ENCODE measurements at regions not wholly inside any gene's neighbourhood (a gene's known extent, or its start where the extent isn't known, plus 50 kb on each side); places are given as distances from the start of the nearest gene placed in this dataset.

- H3K4me3 ChIP-seq (ENCODE audit: low read length): no peak overlapping the region
- H3K36me3 ChIP-seq (ENCODE audit: control insufficient read depth, low read depth, low read length): no peaks in the 10 kb centered on the region
- no peak overlapping the region for H3K9ac ChIP-seq (ENCODE audit: low read length)
- H3K27ac ChIP-seq (ENCODE audit: low read length): no peak overlapping the region
- H3K9me3 ChIP-seq (ENCODE audit: control insufficient read depth, low read depth, low read length): no peaks in the 10 kb centered on the region
- no peaks in the 10 kb centered on the region for H3K27me3 ChIP-seq (ENCODE audit: control insufficient read depth, insufficient read depth, low read length)
- peaks cover 23% of the 10 kb centered on the region for H3K4me1 ChIP-seq (ENCODE audit: control insufficient read depth, low read depth, low read length)
Measured at GRCh38 chr1:43038232-43038935, 79.7 kb upstream of the SLC2A1 start.

GRCh38 chr1:43037466-43037865 lies 78.8 kb upstream of the SLC2A1 start:
- H3K36me3 ChIP-seq (ENCODE audit: control insufficient read depth, low read depth, low read length): no peaks in the 10 kb centered on the region
- no peak overlapping the region for H3K4me3 ChIP-seq (ENCODE audit: low read length)
- H3K4me1 ChIP-seq (ENCODE audit: control insufficient read depth, low read depth, low read length): peaks cover 23% of the 10 kb centered on the region
- H3K9me3 ChIP-seq (ENCODE audit: control insufficient read depth, low read depth, low read length): no peaks in the 10 kb centered on the region
- H3K27ac ChIP-seq (ENCODE audit: low read length): no peak overlapping the region
- no peaks in the 10 kb centered on the region for H3K27me3 ChIP-seq (ENCODE audit: control insufficient read depth, insufficient read depth, low read length)
- no peak overlapping the region for H3K9ac ChIP-seq (ENCODE audit: low read length)

- H3K9ac ChIP-seq (ENCODE audit: low read length): no peak overlapping the region
- H3K27ac ChIP-seq (ENCODE audit: low read length): no peak overlapping the region
- peaks cover 23% of the 10 kb centered on the region for H3K4me1 ChIP-seq (ENCODE audit: control insufficient read depth, low read depth, low read length)
- no peaks in the 10 kb centered on the region for H3K27me3 ChIP-seq (ENCODE audit: control insufficient read depth, insufficient read depth, low read length)
- no peaks in the 10 kb centered on the region for H3K9me3 ChIP-seq (ENCODE audit: control insufficient read depth, low read depth, low read length)
- no peaks in the 10 kb centered on the region for H3K36me3 ChIP-seq (ENCODE audit: control insufficient read depth, low read depth, low read length)
- no peak overlapping the region for H3K4me3 ChIP-seq (ENCODE audit: low read length)
Measured at GRCh38 chr1:43036932-43037331, 78.3 kb upstream of the SLC2A1 start.

GRCh38 chr1:43035821-43036741 lies 77.4 kb upstream of the SLC2A1 start:
- no peak overlapping the region for H3K27ac ChIP-seq (ENCODE audit: low read length)
- peaks cover 23% of the 10 kb centered on the region for H3K4me1 ChIP-seq (ENCODE audit: control insufficient read depth, low read depth, low read length)
- no peak overlapping the region for H3K9ac ChIP-seq (ENCODE audit: low read length)
- no peaks in the 10 kb centered on the region for H3K36me3 ChIP-seq (ENCODE audit: control insufficient read depth, low read depth, low read length)
- no peaks in the 10 kb centered on the region for H3K9me3 ChIP-seq (ENCODE audit: control insufficient read depth, low read depth, low read length)
- no peaks in the 10 kb centered on the region for H3K27me3 ChIP-seq (ENCODE audit: control insufficient read depth, insufficient read depth, low read length)
- H3K4me3 ChIP-seq (ENCODE audit: low read length): no peak overlapping the region

- Histone ChIP-seq H3K9me3 (ENCODE audit: control insufficient read depth, low read depth, low read length) (no peaks in the 10 kb centered on the region), H3K4me1 (ENCODE audit: control insufficient read depth, low read depth, low read length) (peaks cover 23% of the 10 kb centered on the region), H3K27ac (ENCODE audit: low read length) (no peak overlapping the region)
Measured at GRCh38 chr1:43034778-43035177, 76.1 kb upstream of the SLC2A1 start.

GRCh38 chr1:43034195-43034658 lies 75.6 kb upstream of the SLC2A1 start:
- H3K4me3 ChIP-seq (ENCODE audit: low read length): no peak overlapping the region
- no peak overlapping the region for H3K9ac ChIP-seq (ENCODE audit: low read length)
- no peaks in the 10 kb centered on the region for H3K27me3 ChIP-seq (ENCODE audit: control insufficient read depth, insufficient read depth, low read length)
- no peak overlapping the region for H3K27ac ChIP-seq (ENCODE audit: low read length)
- H3K36me3 ChIP-seq (ENCODE audit: control insufficient read depth, low read depth, low read length): no peaks in the 10 kb centered on the region
- no peaks in the 10 kb centered on the region for H3K9me3 ChIP-seq (ENCODE audit: control insufficient read depth, low read depth, low read length)
- H3K4me1 ChIP-seq (ENCODE audit: control insufficient read depth, low read depth, low read length): peaks cover 20% of the 10 kb centered on the region

More at GRCh38 chr1:43034778-43035177, 76.1 kb upstream of the SLC2A1 start:
- Histone ChIP-seq H3K9ac (ENCODE audit: low read length) (no peak overlapping the region), H3K4me3 (ENCODE audit: low read length) (no peak overlapping the region), H3K36me3 (ENCODE audit: control insufficient read depth, low read depth, low read length) (no peaks in the 10 kb centered on the region), H3K27me3 (ENCODE audit: control insufficient read depth, insufficient read depth, low read length) (no peaks in the 10 kb centered on the region)

GRCh38 chr1:43031316-43032203 lies 72.9 kb upstream of the SLC2A1 start:
- no peaks in the 10 kb centered on the region for H3K27me3 ChIP-seq (ENCODE audit: control insufficient read depth, insufficient read depth, low read length)
- no peak overlapping the region for H3K4me3 ChIP-seq (ENCODE audit: low read length)
- H3K4me1 ChIP-seq (ENCODE audit: control insufficient read depth, low read depth, low read length): peaks cover 11% of the 10 kb centered on the region
- no peak overlapping the region for H3K9ac ChIP-seq (ENCODE audit: low read length)
- H3K36me3 ChIP-seq (ENCODE audit: control insufficient read depth, low read depth, low read length): no peaks in the 10 kb centered on the region
- no peak overlapping the region for H3K27ac ChIP-seq (ENCODE audit: low read length)
- H3K9me3 ChIP-seq (ENCODE audit: control insufficient read depth, low read depth, low read length): no peaks in the 10 kb centered on the region

GRCh38 chr1:43024905-43025304 lies 66.2 kb upstream of the SLC2A1 start:
- Histone ChIP-seq H3K9ac (ENCODE audit: low read length) (no peak overlapping the region), H3K4me1 (ENCODE audit: control insufficient read depth, low read depth, low read length) (no peaks in the 10 kb centered on the region), H3K27me3 (ENCODE audit: control insufficient read depth, insufficient read depth, low read length) (no peaks in the 10 kb centered on the region), H3K27ac (ENCODE audit: low read length) (no peak overlapping the region), H3K9me3 (ENCODE audit: control insufficient read depth, low read depth, low read length) (no peaks in the 10 kb centered on the region), H3K36me3 (ENCODE audit: control insufficient read depth, low read depth, low read length) (no peaks in the 10 kb centered on the region), H3K4me3 (ENCODE audit: low read length) (no peak overlapping the region)

GRCh38 chr1:43021547-43022474 lies 63.1 kb upstream of the SLC2A1 start:
- H3K9me3 ChIP-seq (ENCODE audit: control insufficient read depth, low read depth, low read length): no peaks in the 10 kb centered on the region
- no peak overlapping the region for H3K27ac ChIP-seq (ENCODE audit: low read length)
- no peaks in the 10 kb centered on the region for H3K27me3 ChIP-seq (ENCODE audit: control insufficient read depth, insufficient read depth, low read length)
- no peak overlapping the region for H3K4me3 ChIP-seq (ENCODE audit: low read length)
- no peak overlapping the region for H3K9ac ChIP-seq (ENCODE audit: low read length)
- no peaks in the 10 kb centered on the region for H3K4me1 ChIP-seq (ENCODE audit: control insufficient read depth, low read depth, low read length)
- H3K36me3 ChIP-seq (ENCODE audit: control insufficient read depth, low read depth, low read length): no peaks in the 10 kb centered on the region

GRCh38 chr1:43019226-43019625 lies 60.6 kb upstream of the SLC2A1 start:
- Histone ChIP-seq H3K9me3 (ENCODE audit: control insufficient read depth, low read depth, low read length) (no peaks in the 10 kb centered on the region), H3K27me3 (ENCODE audit: control insufficient read depth, insufficient read depth, low read length) (no peaks in the 10 kb centered on the region), H3K27ac (ENCODE audit: low read length) (no peak overlapping the region), H3K4me1 (ENCODE audit: control insufficient read depth, low read depth, low read length) (no peaks in the 10 kb centered on the region), H3K4me3 (ENCODE audit: low read length) (no peak overlapping the region), H3K9ac (ENCODE audit: low read length) (no peak overlapping the region), H3K36me3 (ENCODE audit: control insufficient read depth, low read depth, low read length) (no peaks in the 10 kb centered on the region)

Data from iPS-18a (cell line).